ENCODE measurements at regions not wholly inside any gene's neighbourhood (a gene's known extent, or its start where the extent isn't known, plus 50 kb on each side); places are given as distances from the start of the nearest gene placed in this dataset.

DNA sequence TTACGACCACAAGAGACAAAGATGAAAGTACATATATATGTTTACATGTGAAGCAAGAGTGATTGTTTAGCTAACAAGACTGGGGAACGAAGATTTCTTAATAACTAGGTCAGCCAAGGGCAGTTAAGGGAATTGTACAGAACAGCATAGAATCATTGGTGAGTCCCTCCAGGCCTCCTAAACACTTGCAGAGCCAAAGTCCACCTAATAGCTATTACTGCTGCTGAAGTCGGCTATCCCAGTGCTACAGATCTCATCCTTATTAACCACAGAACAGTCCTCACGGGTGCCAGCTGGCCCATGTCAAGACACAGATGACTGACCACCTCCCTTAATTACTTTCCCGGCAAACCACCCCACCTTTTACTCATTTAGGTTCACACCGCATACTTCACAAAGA lies 68.5 kb upstream of the OPCML start:
- ATAC-seq (no peak), DNase-seq (ENCODE audit: missing footprints) (no peak)
- intact Hi-C loops (cut with DNase I) = no loop called here

GRCh38 chr11:133600306-133600705 lies 68.0 kb upstream of the OPCML start:
- ATAC-seq = no peak
- intact Hi-C loops (cut with DNase I) = no loop called here
- no peak for DNase-seq (ENCODE audit: missing footprints)

- DNase-seq (ENCODE audit: missing footprints) (no peak), ATAC-seq (no peak)
Observed at GRCh38 chr11:133598906-133599305, 66.6 kb upstream of the OPCML start.

DNA sequence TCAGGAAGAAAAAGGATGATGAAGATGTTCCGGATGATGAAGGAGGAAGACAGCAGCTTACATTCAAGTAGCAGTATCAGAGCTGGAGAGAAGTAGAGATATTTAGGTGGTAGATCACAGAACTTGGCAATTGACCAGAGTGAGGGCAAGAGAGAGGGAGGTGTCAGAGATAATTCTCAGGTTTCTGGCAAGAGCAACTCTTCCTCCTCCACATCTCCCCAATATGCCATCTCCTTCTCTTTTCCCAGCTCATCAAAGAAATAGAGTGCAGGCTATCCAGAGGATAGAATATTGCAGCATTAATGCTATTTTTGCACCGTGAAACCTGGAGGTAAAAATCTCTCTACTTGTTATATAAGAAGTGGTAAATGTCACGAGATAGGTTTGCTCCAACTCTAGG lies 64.9 kb upstream of the OPCML start:
- DNase-seq (ENCODE audit: missing footprints) (no peak), ATAC-seq (no peak)
- intact Hi-C loops (cut with DNase I) = no loop called here

More at GRCh38 chr11:133598906-133599305, 66.6 kb upstream of the OPCML start:
- intact Hi-C loops (cut with DNase I) = no loop called here

DNA sequence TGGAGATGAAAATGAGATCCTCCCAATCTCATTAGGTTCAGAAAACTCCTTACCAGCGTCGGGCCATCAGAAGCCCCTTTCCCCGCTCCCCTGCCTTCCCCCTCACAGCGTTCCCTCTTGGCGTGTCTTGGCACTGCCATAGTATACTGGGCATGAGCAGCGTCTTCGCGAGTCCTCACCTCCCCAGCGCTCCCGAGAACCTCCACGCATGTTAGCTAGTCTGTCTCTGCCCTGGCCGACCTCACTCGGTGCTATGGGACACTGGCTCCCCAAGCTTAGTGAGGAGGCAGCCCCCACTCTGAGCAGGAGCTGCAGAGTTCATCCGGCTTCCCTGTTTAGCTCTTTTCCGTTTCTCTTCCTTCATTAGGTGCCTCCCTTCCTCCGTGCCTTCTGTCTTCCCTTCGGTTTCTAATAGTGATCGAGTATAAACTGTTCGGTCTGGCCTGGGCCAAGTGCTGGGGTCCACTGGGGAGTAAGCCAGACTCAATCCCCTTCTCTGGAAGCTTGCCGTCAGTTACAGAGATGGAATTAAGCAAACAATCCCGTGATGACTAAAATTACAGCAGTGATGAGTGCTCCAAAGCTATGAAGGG lies 63.8 kb upstream of the OPCML start:
- peak; percentile 42 for DNase-seq (ENCODE audit: missing footprints)
- intact Hi-C loops (cut with DNase I) = no loop called here
- ATAC-seq = no peak

GRCh38 chr11:133593036-133593435 lies 60.7 kb upstream of the OPCML start:
- intact Hi-C loops (cut with DNase I) = no loop called here
- ATAC-seq (no peak), DNase-seq (ENCODE audit: missing footprints) (no peak)

GRCh38 chr11:133586903-133587517 lies 54.7 kb upstream of the OPCML start:
- no peak for DNase-seq (ENCODE audit: missing footprints)
- intact Hi-C loops (cut with DNase I) = no loop called here
- ATAC-seq = no peak

GRCh38 chr11:133582750-133583149 lies 50.4 kb upstream of the OPCML start:
- intact Hi-C loops (cut with DNase I) = no loop called here
- DNase-seq (ENCODE audit: missing footprints) (no peak), ATAC-seq (no peak)

DNA sequence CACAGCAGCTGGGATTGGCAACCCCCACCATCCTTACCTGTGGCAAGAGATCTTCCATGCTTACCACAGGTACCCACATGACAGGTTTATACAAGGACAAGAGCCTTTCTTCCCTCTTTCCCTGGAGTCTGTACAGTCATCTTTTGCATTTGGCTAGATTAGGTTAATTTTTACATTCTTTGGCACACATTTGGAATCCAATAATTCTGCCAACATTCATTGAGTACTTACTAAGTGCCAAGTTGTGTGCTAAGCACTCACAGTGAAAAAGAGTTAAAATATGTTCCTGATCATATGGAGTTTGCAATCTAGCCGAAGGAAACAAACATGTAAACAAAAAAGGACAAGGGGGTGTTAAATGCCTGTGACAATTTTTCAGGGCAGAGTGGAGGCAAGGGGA lies 50.0 kb upstream of the OPCML start:
- no peak for DNase-seq (ENCODE audit: missing footprints)
- intact Hi-C loops (cut with DNase I) = no loop called here
- no peak for ATAC-seq

Measured in Right ventricle myocardium inferior (tissue), 1 donor.